Endothelial cell of umbilical vein (primary cell): ENCODE measurements at regions not wholly inside any gene's neighbourhood (a gene's known extent, or its start where the extent isn't known, plus 50 kb on each side); places are given as distances from the start of the nearest gene placed in this dataset.
"Not testable (repeated sequence)": the region's sequence is repeated elsewhere in the genome, so short reads cannot be mapped to it uniquely, and the experiment has no call there.

Source experiments
- CTCF ChIP-seq, 2 donors: IDR thresholded peaks; 1 replicate in 1 of 2; 2 replicates in 1 of 2; pipeline ENCODE4 v1.5.1; 2011; ENCODE audit warnings: low read length in 2 of 2, mild to moderate bottlenecking in 2 of 2, moderate library complexity in 2 of 2, control low read depth in 1 of 2, inconsistent platforms in 1 of 2, low read depth in 1 of 2; ENCODE audit not compliant: insufficient read depth in 1 of 2; ENCODE audit errors: extremely low read depth in 1 of 2
- EZH2 ChIP-seq: IDR thresholded peaks from 2 replicates; pipeline ENCODE4 v1.6.1; 2012; ENCODE audit warnings: borderline replicate concordance, low read depth, mild to moderate bottlenecking, moderate library complexity, low read length, inconsistent platforms; ENCODE audit not compliant: severe bottlenecking
- FOS ChIP-seq: IDR thresholded peaks from 2 replicates; pipeline ENCODE4 v1.6.1; 2011; ENCODE audit warnings: mild to moderate bottlenecking, low read length, moderate library complexity, borderline replicate concordance; ENCODE audit not compliant: insufficient read depth
- JUN ChIP-seq: IDR thresholded peaks from 2 replicates; pipeline ENCODE4 v1.6.1; 2011; ENCODE audit warnings: borderline replicate concordance, low read depth; ENCODE audit not compliant: insufficient read length, insufficient read depth
- POLR2AphosphoS5 ChIP-seq: IDR thresholded peaks from 2 replicates; pipeline ENCODE4 v1.6.1; 2012; ENCODE audit warnings: low read depth, mild to moderate bottlenecking, control low read depth, low read length, moderate library complexity; ENCODE audit not compliant: insufficient read depth
- TF ChIP-seq, protein P1 (sequence below): IDR thresholded peaks from 2 replicates; pipeline ENCODE4 v1.6.1; 2011; ENCODE audit not compliant: insufficient read depth, insufficient read length

- TF ChIP-seq CTCF (IDR thresholded peaks at IDR 0.05; ENCODE audit: extremely low read depth in 1 of 2, insufficient read depth in 1 of 2, low read depth in 1 of 2, low read length in 2 of 2); POLR2AphosphoS5; EZH2; FOS; JUN: not testable (repeated sequence)
- TF ChIP-seq, protein P1, sequence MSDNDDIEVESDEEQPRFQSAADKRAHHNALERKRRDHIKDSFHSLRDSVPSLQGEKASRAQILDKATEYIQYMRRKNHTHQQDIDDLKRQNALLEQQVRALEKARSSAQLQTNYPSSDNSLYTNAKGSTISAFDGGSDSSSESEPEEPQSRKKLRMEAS, result not testable (repeated sequence)
These were observed 206.9 kb upstream of the CBLB start for GRCh38 chr3:106075731-106076130.
